Hepatocyte (in vitro differentiated cells): ENCODE measurements at regions not wholly inside any gene's neighbourhood (a gene's known extent, or its start where the extent isn't known, plus 50 kb on each side); places are given as distances from the start of the nearest gene placed in this dataset.

Experiments used
- DNase-seq: peaks from one replicate; pipeline ENCODE4 v3.0.0-alpha.2; 2016; ENCODE audit warnings: low spot score
- H2AFZ ChIP-seq: fragments of 200-600 bp; sonication (generic); 2 replicates; pipeline ENCODE4 v1.6.0; 2016; ENCODE audit warnings: antibody characterized with exemption, mild to moderate bottlenecking
- H3K27ac ChIP-seq: fragments of 200-600 bp; sonication (generic); 2 replicates; pipeline ENCODE4 v1.5.1; 2016; ENCODE audit warnings: mild to moderate bottlenecking
- H3K27me3 ChIP-seq: fragments of 200-600 bp; sonication (generic); 2 replicates; pipeline ENCODE4 v1.6.1; 2016
- H3K36me3 ChIP-seq: fragments of 200-600 bp; sonication (generic); replicated peaks from 2 replicates; pipeline ENCODE4 v1.5.1; 2016; ENCODE audit warnings: low read depth; ENCODE audit not compliant: insufficient read depth
- H3K4me1 ChIP-seq: fragments of 200-600 bp; sonication (generic); 2 replicates; pipeline ENCODE4 v1.5.1; 2016; ENCODE audit warnings: mild to moderate bottlenecking, moderate library complexity; ENCODE audit not compliant: insufficient read depth
- H3K4me2 ChIP-seq: fragments of 200-600 bp; sonication (generic); 2 replicates; pipeline ENCODE4 v1.6.0; 2016
- H3K4me3 ChIP-seq: fragments of 200-600 bp; sonication (generic); 2 replicates; pipeline ENCODE4 v1.5.1; 2016; ENCODE audit warnings: mild to moderate bottlenecking
- H3K79me2 ChIP-seq: fragments of 200-600 bp; sonication (generic); 2 replicates; pipeline ENCODE4 v1.6.0; 2017; ENCODE audit warnings: mild to moderate bottlenecking
- H3K9me2 ChIP-seq: fragments of 200-600 bp; sonication (generic); replicated peaks from 2 replicates; pipeline ENCODE4 v1.6.0; 2017; ENCODE audit warnings: mild to moderate bottlenecking; ENCODE audit not compliant: insufficient read depth
- H3K9me3 ChIP-seq: fragments of 200-600 bp; sonication (generic); 2 replicates; pipeline ENCODE4 v1.5.1; 2016; ENCODE audit warnings: low read depth, mild to moderate bottlenecking
- H4K20me1 ChIP-seq: fragments of 200-600 bp; sonication (generic); 2 replicates; pipeline ENCODE4 v1.6.0; 2016; ENCODE audit warnings: mild to moderate bottlenecking; ENCODE audit not compliant: insufficient read depth, poor library complexity, severe bottlenecking
- EZH2 ChIP-seq: fragments of 200-600 bp; sonication (generic); IDR thresholded peaks from 2 replicates; pipeline ENCODE4 v1.6.1; 2016; ENCODE audit warnings: antibody characterized with exemption, mild to moderate bottlenecking, borderline replicate concordance
- EZH2phosphoT487 ChIP-seq: fragments of 200-600 bp; sonication (generic); IDR thresholded peaks from one replicate; pipeline ENCODE4 v1.6.1; 2018; ENCODE audit warnings: antibody characterized with exemption, mild to moderate bottlenecking, low read depth, moderate library complexity; ENCODE audit not compliant: unreplicated experiment, severe bottlenecking
- WGBS: methylation state at CpG from one replicate; pipeline ENCODE4 v1.1.6; 2016; ENCODE audit warnings: low lambda C conversion rate; ENCODE audit errors: missing lambda C conversion rate; 5-methylcytosine and 5-hydroxymethylcytosine counted together
- TF ChIP-seq, protein P1 (sequence below): fragments of 200-600 bp; sonication (generic); IDR thresholded peaks from 2 replicates; pipeline ENCODE4 v1.5.1; 2016; ENCODE audit warnings: antibody characterized with exemption, mild to moderate bottlenecking; ENCODE audit not compliant: poor library complexity

DNA sequence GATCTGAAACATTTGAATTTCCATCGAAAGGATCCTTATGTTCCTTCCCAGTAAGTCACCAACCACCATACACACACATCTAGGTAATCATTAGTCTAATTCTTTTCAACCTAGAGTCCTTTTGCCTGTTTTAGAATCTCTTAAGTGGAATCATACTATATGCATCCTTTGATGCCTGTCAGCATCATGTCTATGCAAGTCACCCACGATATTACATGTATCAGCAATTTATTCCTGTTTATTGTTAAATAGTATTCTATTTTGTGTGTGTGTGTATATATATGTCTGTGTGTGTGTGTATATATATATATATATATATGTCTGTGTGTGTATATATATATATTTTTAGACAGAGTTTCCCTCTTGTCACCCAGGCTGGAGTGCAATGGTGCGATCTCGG lies 78.9 kb upstream of the RPH3AL start:
- no peak for TF ChIP-seq EZH2phosphoT487
- TF ChIP-seq, protein P1, sequence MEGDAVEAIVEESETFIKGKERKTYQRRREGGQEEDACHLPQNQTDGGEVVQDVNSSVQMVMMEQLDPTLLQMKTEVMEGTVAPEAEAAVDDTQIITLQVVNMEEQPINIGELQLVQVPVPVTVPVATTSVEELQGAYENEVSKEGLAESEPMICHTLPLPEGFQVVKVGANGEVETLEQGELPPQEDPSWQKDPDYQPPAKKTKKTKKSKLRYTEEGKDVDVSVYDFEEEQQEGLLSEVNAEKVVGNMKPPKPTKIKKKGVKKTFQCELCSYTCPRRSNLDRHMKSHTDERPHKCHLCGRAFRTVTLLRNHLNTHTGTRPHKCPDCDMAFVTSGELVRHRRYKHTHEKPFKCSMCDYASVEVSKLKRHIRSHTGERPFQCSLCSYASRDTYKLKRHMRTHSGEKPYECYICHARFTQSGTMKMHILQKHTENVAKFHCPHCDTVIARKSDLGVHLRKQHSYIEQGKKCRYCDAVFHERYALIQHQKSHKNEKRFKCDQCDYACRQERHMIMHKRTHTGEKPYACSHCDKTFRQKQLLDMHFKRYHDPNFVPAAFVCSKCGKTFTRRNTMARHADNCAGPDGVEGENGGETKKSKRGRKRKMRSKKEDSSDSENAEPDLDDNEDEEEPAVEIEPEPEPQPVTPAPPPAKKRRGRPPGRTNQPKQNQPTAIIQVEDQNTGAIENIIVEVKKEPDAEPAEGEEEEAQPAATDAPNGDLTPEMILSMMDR, result no peak
- no peak for TF ChIP-seq EZH2
- WGBS, result 98% methylated on average over 4 of the region's 4 CpGs
- Histone ChIP-seq H3K27ac (no peak overlapping the region), H4K20me1 (no peaks in the 10 kb centered on the region), H2AFZ (no peak overlapping the region), H3K9me2 (no peaks in the 10 kb centered on the region), H3K27me3 (no peaks in the 10 kb centered on the region), H3K4me1 (no peaks in the 10 kb centered on the region), H3K79me2 (no peaks in the 10 kb centered on the region), H3K9me3 (no peaks in the 10 kb centered on the region), H3K4me2 (no peak overlapping the region), H3K4me3 (no peak overlapping the region), H3K36me3 (no peaks in the 10 kb centered on the region)
- DNase-seq, result no peak

DNA sequence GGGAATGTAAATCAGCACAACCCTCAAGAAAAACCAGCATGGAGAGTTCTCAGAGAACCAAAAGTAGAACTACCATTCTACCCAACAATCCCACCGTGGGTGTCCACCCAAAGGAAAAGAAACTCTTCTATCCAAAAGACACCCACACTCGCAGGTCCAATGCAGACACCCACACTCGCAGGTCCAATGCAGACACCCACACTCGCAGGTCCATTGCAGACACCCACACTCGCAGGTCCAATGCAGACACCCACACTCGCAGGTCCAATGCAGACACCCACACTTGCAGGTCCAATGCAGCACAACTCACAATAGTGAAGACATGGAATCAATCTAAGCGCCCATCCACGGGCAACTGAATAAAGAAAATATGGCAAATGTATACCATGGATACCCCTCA lies 77.0 kb upstream of the RPH3AL start:
- no peaks in the 10 kb centered on the region for H3K9me2 ChIP-seq
- H4K20me1 ChIP-seq, result no peaks in the 10 kb centered on the region
- H2AFZ ChIP-seq, result no peak overlapping the region
- H3K4me1 ChIP-seq, result no peaks in the 10 kb centered on the region
- TF ChIP-seq, protein P1, result no peak
- H3K27me3 ChIP-seq, result no peaks in the 10 kb centered on the region
- no peak overlapping the region for H3K4me2 ChIP-seq
- no peaks in the 10 kb centered on the region for H3K9me3 ChIP-seq
- DNase-seq, result no peak
- H3K27ac ChIP-seq, result no peak overlapping the region
- WGBS, result 94% methylated on average over 8 of the region's 8 CpGs
- no peaks in the 10 kb centered on the region for H3K79me2 ChIP-seq
- H3K36me3 ChIP-seq, result no peaks in the 10 kb centered on the region
- no peak overlapping the region for H3K4me3 ChIP-seq

DNA sequence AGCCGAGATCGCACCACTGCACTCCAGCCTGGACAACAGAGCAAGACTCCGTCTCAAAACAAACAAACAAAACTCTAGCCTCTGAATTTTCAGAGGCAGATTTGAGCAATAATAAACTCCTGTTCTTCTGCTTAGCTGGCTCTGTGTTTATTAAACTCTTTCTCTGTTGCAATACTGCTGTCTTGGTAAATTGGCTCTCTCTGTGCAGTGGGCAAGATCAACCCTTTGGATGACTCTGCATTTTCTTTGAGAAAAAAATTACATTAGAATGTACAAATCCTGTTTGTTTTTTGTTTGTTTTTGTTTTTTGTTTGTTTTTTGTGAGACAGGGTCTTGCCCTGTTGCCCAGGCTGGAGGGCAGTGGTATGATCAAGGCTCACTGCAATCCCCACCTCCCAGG lies 75.8 kb upstream of the RPH3AL start:
- TF ChIP-seq EZH2 (no peak), EZH2phosphoT487 (no peak)
- TF ChIP-seq, protein P1, result no peak
- H3K79me2 ChIP-seq, result no peaks in the 10 kb centered on the region
- H4K20me1 ChIP-seq, result no peaks in the 10 kb centered on the region
- H3K9me3 ChIP-seq, result no peaks in the 10 kb centered on the region
- H3K4me2 ChIP-seq, result no peak overlapping the region
- H3K4me3 ChIP-seq, result no peak overlapping the region
- H2AFZ ChIP-seq, result no peak overlapping the region
- no peaks in the 10 kb centered on the region for H3K4me1 ChIP-seq
- 97% methylated on average over 3 of the region's 3 CpGs for whole genome bisulfite sequencing
- no peak overlapping the region for H3K27ac ChIP-seq
- no peaks in the 10 kb centered on the region for H3K9me2 ChIP-seq
- no peaks in the 10 kb centered on the region for H3K36me3 ChIP-seq
- H3K27me3 ChIP-seq, result no peaks in the 10 kb centered on the region
- DNase-seq, result no peak

DNA sequence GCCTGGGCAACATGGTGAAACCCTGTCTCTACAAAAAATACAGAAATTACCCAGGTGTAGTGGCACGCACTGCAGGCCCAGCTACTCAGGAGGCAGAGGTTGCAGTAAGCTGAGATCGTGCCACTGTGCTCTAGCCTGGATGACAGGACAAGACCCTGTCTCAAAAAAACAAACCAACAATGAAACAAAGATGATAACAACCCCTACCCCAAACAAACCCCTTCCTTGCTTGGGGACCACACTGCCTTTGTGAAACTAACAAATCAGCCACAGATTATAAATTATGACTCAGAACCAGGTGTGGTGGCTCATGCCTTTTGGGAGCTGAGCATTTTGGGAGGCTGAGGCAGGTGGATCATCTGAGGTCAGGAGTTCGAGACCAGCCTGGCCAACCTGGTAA lies 75.3 kb upstream of the RPH3AL start:
- Histone ChIP-seq H3K9me2 (no peaks in the 10 kb centered on the region), H3K9me3 (no peaks in the 10 kb centered on the region)

More for the DNA sequence above, 75.3 kb upstream of the RPH3AL start:
- Histone ChIP-seq H3K4me2 (no peak overlapping the region), H3K36me3 (no peaks in the 10 kb centered on the region), H3K27me3 (no peaks in the 10 kb centered on the region), H3K4me1 (no peaks in the 10 kb centered on the region), H3K27ac (no peak overlapping the region), H3K79me2 (no peaks in the 10 kb centered on the region), H3K4me3 (no peak overlapping the region), H2AFZ (no peak overlapping the region), H4K20me1 (no peaks in the 10 kb centered on the region)
- no peak for DNase-seq
- 89% methylated on average over 3 of the region's 3 CpGs for WGBS
- TF ChIP-seq, protein P1, result no peak
- TF ChIP-seq EZH2phosphoT487 (no peak), EZH2 (no peak)
